GM19043 (cell line): ENCODE measurements at regions not wholly inside any gene's neighbourhood (a gene's known extent, or its start where the extent isn't known, plus 50 kb on each side); places are given as distances from the start of the nearest gene placed in this dataset.
"Not testable (repeated sequence)": the region's sequence is repeated elsewhere in the genome, so short reads cannot be mapped to it uniquely, and the experiment has no call there.

ENCODE experiments used
- ATAC-seq: cut with Tn5 transposase; IDR thresholded peaks from one replicate; pipeline ENCODE4 v1.9.1; 2021; ENCODE audit warnings: low read depth; ENCODE audit not compliant: unreplicated experiment

- ATAC-seq: no peak
Measured at GRCh38 chr4:134650461-134650860, 448.9 kb upstream of the PABPC4L start.

DNA sequence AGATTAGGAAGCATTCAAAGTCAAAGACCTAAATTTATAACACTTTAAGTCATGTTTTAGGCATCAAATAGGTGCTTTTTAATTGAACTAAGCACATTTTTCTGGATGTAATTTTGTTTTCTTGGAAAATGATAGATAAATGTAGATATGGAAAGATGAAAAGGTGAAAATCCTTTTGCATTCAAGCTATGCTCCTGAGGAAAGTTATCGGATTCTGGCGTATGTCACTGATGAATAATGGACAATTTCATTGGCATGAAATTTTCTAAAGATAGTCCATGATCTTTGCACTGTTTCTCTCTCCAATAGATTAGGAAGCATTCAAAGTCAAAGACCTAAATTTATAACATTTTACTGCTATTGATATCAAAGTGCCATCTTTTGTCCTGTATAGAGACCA, 444.2 kb upstream of the PABPC4L start:
- no peak for ATAC-seq

DNA sequence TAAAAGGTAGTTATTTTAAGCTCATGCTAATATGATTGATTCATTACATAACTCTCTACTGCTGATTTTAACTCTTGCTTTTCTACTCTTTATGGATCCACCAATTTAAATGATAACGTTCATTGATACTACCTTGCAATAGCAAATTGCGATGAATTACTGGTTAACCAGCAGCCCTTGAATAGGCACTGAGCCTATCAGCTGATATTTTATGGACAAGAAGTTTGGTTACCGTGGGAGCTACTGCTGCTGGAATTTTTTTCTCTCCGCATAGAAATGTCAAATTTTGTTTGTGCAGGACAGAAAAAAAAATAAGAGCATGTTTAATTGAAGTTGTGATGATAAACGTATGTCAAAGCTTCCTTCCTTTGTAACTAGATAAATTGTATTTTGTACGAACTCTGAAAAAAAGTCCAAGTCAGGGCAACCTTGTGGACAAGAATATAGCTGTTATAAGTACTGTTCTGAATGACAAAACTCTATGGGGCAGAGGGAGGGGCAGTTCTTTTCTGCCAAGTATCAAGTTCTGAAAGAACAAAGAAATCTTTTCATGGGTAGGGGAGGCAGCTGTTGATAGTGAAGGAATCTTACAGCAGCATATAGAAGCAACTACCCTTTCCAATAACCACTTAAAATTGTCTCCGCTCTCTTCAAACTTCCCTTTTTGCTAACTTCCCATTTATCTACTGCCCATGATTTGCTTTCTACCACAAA, 434.9 kb upstream of the PABPC4L start:
- no peak for ATAC-seq

GRCh38 chr4:134634301-134634700, 432.7 kb upstream of the PABPC4L start:
- no peak for ATAC-seq

GRCh38 chr4:134632056-134632455, 430.5 kb upstream of the PABPC4L start:
- no peak for ATAC-seq

DNA sequence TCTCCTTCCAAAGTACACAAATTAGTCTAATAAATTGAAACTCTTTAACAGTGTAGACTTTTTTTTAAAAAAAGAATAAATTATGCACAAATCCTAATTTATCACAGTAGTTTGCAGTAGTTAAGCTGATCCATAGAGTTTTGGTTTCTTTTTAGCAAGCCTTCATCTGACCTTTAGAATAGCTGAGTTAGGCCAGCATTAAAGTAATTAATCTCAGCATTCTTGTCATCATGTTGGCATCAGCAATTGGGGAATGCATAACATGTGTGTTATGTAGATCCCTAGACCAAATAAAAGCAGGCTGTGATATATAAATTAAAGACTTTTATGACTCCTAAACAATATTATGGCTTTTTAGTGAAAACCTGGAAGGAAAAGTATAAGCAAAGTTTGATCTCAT, 426.5 kb upstream of the PABPC4L start:
- ATAC-seq: no peak

DNA sequence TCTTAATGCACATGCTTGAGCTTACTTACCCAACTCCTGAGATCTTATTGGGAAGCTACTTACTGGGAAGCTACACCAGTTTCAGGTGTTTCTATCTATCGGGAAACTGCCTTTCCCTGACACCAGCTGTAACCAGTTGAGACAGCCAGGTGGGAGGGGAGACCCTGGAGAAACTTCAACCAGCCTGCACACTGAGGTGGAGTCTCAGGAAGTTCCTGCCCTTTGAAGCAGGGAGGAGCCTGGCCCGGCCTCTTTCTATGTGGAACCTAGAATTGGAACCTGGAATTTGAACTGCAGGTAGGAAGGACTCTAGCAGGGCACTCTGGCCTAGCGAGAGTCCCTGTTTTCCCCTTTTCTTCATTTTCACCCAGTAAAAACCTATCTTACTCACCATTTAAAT, 425.8 kb upstream of the PABPC4L start:
- no peak for ATAC-seq

DNA sequence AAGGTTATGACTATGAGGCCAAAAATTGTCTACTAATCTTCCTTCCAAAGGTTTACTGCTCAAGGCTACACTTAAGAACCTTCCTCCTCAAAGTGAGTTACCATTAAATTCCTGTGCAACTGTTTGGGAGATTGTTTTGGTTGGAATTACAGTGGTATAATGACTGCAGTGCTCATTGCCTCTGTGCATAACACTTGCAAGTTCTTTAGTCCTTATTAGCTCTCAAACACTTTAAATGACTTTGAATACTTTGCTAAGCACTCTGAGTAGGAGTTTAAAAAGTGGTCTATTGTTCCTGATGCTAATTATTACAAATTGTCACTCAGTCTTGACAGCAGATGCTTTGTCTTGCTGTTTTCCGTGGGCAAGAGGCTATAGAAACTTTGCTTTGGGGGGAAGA, 422.8 kb upstream of the PABPC4L start:
- ATAC-seq: no peak

GRCh38 chr4:134622626-134623575, 421.3 kb upstream of the PABPC4L start:
- ATAC-seq: not testable (repeated sequence)

DNA sequence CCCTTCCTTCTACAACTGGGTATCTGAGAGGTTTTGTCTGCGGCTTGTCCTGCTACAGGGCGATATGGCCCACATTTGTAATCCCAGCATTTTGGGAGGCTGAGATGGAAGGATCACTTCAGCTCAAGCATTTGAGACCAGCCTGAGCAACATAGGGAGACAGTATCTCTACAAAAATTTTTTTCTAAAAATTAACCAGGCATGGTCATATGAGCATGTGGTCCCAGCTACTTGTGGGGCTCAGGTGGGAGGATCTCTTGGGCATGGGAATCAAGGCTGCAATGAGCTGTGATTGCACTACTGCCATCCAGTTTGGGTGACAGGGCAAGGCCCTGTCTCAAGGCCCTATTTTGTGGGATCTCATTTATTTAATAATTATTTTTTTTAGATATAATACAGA, 420.6 kb upstream of the PABPC4L start:
- no peak for ATAC-seq

GRCh38 chr4:134621715-134622114, 420.1 kb upstream of the PABPC4L start:
- ATAC-seq: not testable (repeated sequence)

DNA sequence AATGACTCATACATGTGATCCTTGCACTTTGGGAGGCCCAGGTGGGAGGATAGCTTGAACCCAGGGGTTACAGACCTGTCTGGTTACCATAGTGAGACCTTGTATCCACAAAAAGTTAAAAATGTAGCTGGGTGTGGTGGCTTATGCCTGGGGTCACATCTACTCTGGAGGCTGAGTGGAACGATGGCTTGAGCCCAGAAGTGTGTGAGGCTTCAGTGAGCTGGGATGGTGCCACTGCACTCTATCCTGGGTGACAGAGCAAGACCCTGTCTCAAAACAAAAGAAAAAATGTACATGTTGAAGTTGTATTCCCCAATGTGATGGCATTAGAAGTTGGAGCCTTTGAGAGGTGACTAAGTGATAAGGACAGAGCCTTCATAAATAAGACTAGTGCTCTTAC, 409.4 kb upstream of the PABPC4L start:
- ATAC-seq: no peak

GRCh38 chr4:134610172-134610571, 408.6 kb upstream of the PABPC4L start:
- ATAC-seq: no peak

GRCh38 chr4:134601706-134602105, 400.1 kb upstream of the PABPC4L start:
- ATAC-seq: no peak

DNA sequence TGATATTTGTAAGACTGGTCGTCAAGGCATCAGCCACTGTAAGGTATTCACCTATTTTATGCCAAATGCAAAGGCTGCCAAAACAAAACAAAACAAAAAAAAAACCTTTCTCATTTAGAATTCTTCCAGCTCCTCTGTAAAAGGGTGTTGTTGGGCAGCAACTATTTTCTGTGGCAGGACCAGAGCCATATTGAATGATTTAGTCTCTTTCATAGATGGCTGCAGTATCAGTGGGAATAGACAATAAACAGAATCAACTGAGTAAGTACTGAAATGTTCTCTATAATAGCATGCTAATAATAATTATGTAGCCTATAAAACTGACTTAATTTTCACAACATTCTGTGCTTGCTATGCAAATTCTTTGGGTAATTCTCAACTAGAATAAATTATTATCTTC, 389.7 kb upstream of the PABPC4L start:
- no peak for ATAC-seq

DNA sequence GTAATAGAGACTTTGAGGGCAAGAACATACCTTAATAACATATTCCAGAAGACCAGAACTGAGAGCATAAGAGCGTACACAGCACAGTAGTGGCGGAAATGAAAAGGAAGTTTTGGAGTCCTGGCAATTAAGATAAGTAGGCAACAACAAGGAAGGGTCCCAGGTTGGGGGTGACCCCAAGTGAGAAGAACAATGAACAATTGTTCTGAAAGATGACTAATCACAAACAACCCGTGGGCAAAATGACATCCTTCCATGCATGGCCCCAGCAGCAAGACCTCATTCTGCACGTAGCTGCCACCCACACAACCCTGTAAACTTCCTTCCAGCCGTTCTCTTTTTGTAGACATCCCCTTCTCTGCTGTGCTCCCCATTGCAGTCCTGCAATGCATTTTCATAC, 384.4 kb upstream of the PABPC4L start:
- no peak for ATAC-seq

DNA sequence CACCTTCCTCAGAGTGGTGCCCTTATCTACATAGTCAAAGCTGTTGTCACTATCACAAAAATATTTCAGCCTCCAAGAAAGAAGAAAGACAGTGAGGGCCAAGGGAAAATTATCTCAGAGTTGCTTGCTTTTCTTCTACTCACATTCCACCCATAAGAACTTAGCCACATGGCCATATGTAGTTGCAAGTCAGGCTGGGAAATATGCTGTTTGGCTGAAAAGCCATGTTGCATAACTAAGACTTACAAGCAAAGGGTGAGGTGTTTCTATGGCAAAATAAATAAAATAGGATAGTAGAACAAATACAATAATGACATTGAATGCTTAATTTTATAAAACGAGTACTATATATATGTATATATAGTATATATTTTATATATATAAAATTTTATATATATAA, 365.9 kb upstream of the PABPC4L start:
- ATAC-seq: no peak

GRCh38 chr4:134560728-134561127, 359.1 kb upstream of the PABPC4L start:
- ATAC-seq: no peak

GRCh38 chr4:134552063-134552462, 350.5 kb upstream of the PABPC4L start:
- ATAC-seq: no peak

DNA sequence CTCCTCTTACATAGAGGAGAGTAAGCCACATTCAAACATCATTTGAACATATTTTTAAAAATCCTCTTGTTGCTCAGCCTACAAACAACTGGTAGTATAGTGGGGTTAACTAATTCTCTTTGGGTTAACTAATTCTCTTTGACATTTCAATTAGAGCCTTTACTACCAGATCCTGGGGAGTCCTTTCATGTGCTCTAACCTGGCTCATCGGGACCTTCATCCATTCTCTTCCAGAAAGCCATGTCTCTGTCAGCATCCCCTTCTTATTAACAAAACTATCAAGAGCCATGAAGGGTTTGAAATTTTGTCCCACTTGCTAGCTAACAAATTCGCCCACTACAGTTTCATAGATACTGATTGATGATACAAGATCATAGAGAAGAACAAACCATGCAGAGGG, 349.8 kb upstream of the PABPC4L start:
- no peak for ATAC-seq

- ATAC-seq: no peak
Measured at GRCh38 chr4:134548052-134548628, 346.6 kb upstream of the PABPC4L start.
